OCI-LY1 (cell line): ENCODE measurements at regions not wholly inside any gene's neighbourhood (a gene's known extent, or its start where the extent isn't known, plus 50 kb on each side); places are given as distances from the start of the nearest gene placed in this dataset.

Experiments
- CTCF ChIP-seq: fragments of 200-600 bp; sonication (generic), shearing (Covaris generic); IDR thresholded peaks from 2 replicates; pipeline ENCODE4 v1.5.1; 2017; ENCODE audit warnings: mild to moderate bottlenecking, antibody characterized with exemption, low read length, moderate library complexity, mixed read lengths
- EZH2 ChIP-seq: fragments of 200-600 bp; sonication (generic), shearing (Covaris generic); IDR thresholded peaks from 2 replicates; pipeline ENCODE4 v1.8.0; 2017; ENCODE audit warnings: borderline replicate concordance, mixed run types, mild to moderate bottlenecking, antibody characterized with exemption, low read length, moderate library complexity, mixed read lengths

GRCh38 chr4:180448306-180448705, 1794.9 kb upstream of the TENM3 start:
- TF ChIP-seq EZH2 (no peak), CTCF (no peak)
